Liver (tissue), 2 donors: ENCODE measurements at regions not wholly inside any gene's neighbourhood (a gene's known extent, or its start where the extent isn't known, plus 50 kb on each side); places are given as distances from the start of the nearest gene placed in this dataset.

Experiments
- GABPA ChIP-seq, 2 donors: IDR thresholded peaks in 1 of 2; conservative IDR thresholded peaks in 1 of 2; 2 replicates each; pipeline ENCODE4 v1.6.1; 2016; ENCODE audit warnings: antibody characterized with exemption in 2 of 2, mild to moderate bottlenecking in 1 of 2, moderate library complexity in 1 of 2
- JUND ChIP-seq, 2 donors: IDR thresholded peaks; 2 replicates each; pipeline ENCODE4 v1.6.1; 2016; ENCODE audit warnings: antibody characterized with exemption in 2 of 2
- RAD21 ChIP-seq, 2 donors: IDR thresholded peaks; 2 replicates each; pipeline ENCODE4 v1.6.1; 2016; ENCODE audit warnings: antibody characterized with exemption in 2 of 2, mild to moderate bottlenecking in 2 of 2
- donor health status: healthy.

- TF ChIP-seq RAD21 (IDR thresholded peaks at IDR 0.05) (no peak), GABPA (IDR thresholded peaks at IDR 0.05 in 1 of 2, conservative IDR thresholded peaks at IDR 0.05 in 1 of 2) (no peak), JUND (IDR thresholded peaks at IDR 0.05) (no peak)
Measured at GRCh38 chr9:84501587-84501986, 161.0 kb upstream of the SLC28A3 start.
